ENCODE measurements at regions not wholly inside any gene's neighbourhood (a gene's known extent, or its start where the extent isn't known, plus 50 kb on each side); places are given as distances from the start of the nearest gene placed in this dataset.
"Not testable (repeated sequence)": the region's sequence is repeated elsewhere in the genome, so short reads cannot be mapped to it uniquely, and the experiment has no call there.

DNA sequence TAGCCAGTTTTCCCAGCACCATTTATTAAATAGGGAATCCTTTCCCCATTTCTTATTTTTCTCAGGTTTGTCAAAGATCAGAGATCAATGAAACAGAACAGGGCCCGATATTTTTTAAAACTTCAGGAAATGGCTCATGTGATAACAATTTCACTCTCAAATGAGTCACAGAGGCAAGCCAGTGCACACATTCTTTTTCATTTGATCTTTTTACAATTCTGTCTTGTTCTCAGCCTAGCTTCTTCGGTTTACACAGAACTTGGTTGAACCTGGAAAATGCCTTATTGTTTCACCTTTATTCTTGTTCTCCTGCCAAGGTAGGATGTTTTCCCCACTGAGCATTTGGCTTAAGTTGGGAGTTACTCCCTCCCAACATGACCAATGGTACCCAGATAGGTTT lies 258.9 kb downstream of the COL12A1 start:
- DNase-seq, result no peak

DNA sequence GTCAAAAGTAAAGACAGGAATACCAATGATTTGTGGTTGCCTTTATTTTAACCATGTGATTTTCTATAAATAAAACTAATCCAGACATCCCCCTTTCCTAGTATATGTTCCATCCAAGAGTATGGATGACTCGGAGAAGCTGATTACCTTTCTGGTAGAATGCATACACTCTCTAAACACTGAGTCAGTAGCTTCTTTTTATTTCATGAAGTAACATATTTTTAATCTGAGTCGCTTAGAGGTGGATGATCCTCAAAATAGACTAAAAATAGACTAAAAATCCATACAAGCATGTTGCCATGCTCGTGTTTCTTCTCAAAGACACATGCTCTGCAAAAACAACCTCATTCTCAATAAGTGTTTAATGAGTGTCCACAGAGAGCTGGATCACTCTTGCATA lies 263.7 kb downstream of the COL12A1 start:
- no peak for DNase-seq

DNA sequence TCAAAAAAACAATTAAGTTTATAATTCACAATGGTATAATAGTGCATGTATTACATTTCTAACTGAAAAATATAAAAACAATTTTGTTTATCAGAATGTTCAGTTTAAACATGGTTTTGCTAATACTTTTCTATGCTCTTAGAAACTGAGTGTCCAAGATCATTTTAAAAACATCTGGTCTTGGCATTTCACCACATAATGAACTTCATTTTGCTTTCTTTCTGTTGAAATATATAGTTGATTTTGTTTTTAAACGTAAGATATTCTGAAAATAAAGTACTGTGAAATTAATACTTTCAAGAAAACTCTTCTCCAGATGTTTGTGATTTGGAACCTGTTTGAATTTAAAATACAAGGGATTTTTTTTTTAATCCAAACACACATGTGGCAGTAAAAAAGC lies 264.4 kb downstream of the COL12A1 start:
- no peak for DNase-seq

DNA sequence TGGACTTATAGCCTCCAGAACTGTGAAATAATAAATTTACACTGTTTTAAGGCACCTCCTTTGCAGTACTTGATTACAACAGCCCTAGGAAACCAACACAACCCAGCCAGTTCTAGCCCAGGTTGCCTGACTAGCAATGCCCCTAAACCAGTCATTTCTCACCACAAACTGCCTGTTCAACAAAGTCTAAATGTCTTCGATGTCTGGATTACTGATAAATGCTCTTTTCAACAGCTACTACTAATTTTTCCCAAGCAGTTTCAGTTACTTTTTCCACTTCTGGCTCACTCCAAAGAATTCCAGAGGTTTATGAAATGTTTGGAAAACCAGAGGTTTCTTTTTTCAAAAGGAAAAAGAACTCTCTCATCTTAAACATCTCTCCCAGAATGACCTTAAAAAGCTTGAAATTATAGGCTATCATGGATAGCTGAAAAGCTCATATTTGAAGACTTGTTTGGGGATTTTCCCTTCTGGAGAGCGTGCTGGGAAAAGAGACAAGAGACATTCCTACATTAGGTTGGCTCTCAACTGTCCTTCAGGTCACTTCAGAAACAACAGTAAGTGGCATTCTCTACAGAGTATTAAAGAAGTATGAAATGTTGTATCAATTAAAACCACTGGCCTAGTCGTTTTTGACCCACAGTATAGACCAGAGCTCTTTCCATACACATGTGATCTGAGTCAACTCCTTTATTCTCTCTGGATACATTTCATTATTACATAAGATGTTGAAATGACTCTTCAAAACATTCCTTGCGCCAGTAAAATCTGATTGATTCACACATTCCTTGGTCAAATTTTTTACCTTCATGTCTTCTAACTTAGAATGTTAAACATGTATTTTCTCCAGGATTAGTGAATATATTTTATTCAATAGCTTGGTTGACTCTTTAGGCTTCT lies 265.9 kb downstream of the COL12A1 start:
- DNase-seq, result no peak

DNA sequence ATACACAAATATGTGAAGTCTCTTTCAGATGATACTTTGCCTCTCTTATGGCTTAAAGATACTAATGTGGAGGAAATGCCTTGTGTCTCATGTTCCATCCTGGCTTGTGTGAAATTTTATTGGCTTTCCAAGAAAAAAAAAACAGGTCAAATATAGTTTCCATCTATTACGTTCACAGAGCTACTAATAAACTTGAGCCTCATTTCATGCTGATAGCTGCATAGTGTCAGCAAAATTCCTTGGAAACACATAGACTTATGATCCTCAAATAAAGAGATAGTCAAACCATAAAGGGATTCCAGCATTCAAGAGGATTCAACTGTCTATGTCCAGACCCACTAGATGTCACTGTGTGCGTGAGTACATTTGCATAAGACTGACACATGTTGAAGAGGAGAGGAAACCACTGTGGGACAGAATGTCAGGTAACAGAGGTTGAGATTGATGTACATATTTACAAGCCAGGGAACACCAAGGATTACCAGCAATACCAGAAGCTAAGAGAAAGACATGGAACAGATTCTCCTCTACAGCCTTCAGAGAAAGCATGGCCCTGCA lies 266.6 kb downstream of the COL12A1 start:
- no peak for DNase-seq

- no peak for DNase-seq
Measured at GRCh38 chr6:74937936-74938335, 267.9 kb downstream of the COL12A1 start.

GRCh38 chr6:74936886-74937285 lies 269.0 kb downstream of the COL12A1 start:
- DNase-seq, result no peak

GRCh38 chr6:74932232-74932888 lies 273.5 kb downstream of the COL12A1 start:
- DNase-seq, result no peak

- DNase-seq, result no peak
Measured at GRCh38 chr6:74931558-74931957, 274.3 kb downstream of the COL12A1 start.

DNA sequence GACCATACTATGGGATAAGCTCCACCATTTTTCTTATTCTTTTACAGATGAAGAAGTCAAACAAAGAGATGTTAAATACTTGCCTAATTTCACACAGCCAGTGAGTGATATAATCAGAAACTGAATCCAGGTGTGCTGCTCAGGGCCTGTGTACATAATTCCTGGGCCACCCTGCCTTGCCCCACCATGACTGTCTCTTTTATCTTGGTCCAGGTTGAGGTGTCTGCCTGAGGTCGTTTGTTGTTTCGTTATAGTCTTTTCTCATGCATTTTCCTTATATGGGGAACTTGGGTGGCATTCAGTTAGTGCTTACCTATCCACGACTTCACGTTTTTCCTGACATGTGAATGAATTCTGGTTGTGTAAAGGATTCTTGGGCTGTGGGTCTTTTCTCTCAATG lies 277.6 kb downstream of the COL12A1 start:
- no peak for DNase-seq

DNA sequence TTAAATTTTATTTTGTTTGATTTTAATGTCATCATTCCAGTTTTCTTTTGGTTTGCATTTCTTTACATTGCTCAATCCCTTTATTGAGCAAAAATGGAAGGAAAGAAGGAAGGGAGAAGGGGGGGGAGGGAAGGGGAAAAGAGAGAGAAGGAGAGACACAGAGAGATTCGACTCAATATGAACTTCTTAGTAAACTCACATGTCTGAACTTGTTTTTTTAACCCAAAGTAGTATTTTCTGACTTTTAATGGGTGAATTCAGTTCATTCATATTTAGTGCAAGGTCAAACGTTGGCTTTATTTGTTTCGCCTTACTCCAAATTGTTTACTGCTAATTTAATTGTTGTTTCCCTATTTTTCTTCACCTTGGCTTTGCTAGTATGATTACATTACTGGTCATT lies 278.6 kb downstream of the COL12A1 start:
- no peak for DNase-seq

- no peak for DNase-seq
Measured at GRCh38 chr6:74925683-74926082, 280.2 kb downstream of the COL12A1 start.

- no peak for DNase-seq
Measured at GRCh38 chr6:74914888-74915287, 291.0 kb downstream of the COL12A1 start.

- no peak for DNase-seq
Measured at GRCh38 chr6:74912234-74912633, 293.6 kb downstream of the COL12A1 start.

- DNase-seq, result no peak
Measured at GRCh38 chr6:74902846-74903245, 303.0 kb downstream of the COL12A1 start.

GRCh38 chr6:74902089-74902488 lies 303.8 kb downstream of the COL12A1 start:
- DNase-seq, result no peak

DNA sequence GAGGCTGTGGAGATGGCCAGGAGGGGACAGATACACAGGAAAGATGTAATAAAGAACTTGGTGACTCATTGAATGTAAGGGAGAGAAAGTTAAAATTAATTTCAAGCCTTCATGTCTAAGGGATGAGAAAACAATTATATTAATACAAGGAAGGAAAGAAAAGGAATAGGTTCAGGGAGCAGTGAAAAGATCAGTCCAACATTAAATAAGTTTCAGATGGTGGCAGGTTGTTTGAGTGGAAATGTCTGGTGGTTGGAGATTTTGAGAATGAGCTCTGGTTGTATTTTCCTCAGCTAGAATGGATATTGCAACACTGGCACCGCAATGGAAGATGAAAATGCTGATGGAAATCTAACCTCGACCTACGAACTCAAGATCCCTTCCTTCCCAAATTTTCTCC lies 304.3 kb downstream of the COL12A1 start:
- no peak for DNase-seq

DNA sequence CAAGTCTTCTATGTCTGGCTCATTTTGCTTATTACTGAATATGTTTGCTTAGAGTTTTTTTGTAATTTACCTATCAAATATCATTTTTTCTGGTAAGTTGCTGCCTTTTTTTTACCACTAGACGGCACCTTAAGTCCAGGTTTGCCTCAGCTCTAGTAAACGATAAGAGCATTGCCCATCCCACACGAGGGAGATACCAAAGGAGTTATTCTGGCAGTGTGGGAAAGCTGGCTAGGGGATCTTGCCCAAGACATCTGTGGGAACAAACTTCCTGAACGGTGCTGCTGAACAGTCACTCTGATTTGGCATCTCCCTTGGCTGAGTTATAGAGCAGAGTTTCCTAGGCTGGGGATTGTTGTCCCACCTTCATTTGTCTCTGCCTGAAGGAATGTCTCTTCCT lies 306.4 kb downstream of the COL12A1 start:
- no peak for DNase-seq

GRCh38 chr6:74892091-74892490 lies 313.8 kb downstream of the COL12A1 start:
- no peak for DNase-seq

- DNase-seq, result no peak
Measured at GRCh38 chr6:74891349-74891831, 314.5 kb downstream of the COL12A1 start.

- no peak for DNase-seq
Measured at GRCh38 chr6:74889635-74890034, 316.2 kb downstream of the COL12A1 start.

DNA sequence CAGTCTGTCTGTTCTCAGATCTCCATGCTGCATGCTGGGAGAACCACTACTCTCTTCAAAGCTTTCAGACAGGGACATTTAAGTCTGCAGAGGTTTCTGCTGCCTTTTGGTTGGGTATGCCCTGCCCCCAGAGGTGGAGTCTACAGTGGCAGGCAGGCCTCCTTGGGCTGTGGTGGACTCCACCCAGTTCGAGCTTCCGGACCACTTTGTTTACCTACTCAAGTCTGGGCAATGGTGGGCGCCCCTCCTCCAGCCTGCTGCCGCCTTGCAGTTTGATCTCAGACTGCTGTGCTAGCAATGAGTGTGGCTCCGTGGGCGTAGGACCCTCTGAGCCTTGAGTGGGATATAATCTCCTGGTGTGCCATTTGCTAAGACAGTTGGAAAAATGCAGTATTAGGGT lies 317.1 kb downstream of the COL12A1 start:
- DNase-seq, result not testable (repeated sequence)

- DNase-seq, result no peak
Measured at GRCh38 chr6:74879976-74880375, 325.9 kb downstream of the COL12A1 start.

- no peak for DNase-seq
Measured at GRCh38 chr6:74879234-74879633, 326.6 kb downstream of the COL12A1 start.

Data from NCI-H2029 (cell line).